ENCODE measurements at regions not wholly inside any gene's neighbourhood (a gene's known extent, or its start where the extent isn't known, plus 50 kb on each side); places are given as distances from the start of the nearest gene placed in this dataset.

GRCh38 chr4:123158576-123158975, 236.2 kb upstream of the NUDT6 start:
- Histone ChIP-seq H2BK120ac (ENCODE audit: low read depth, low read length) (no peak overlapping the region), H2BK5ac (ENCODE audit: low read depth, low read length, poor library complexity, severe bottlenecking) (no peak overlapping the region), H3K4me2 (ENCODE audit: low read length, poor library complexity, severe bottlenecking) (no peak overlapping the region)

GRCh38 chr4:123159479-123159878, 237.1 kb upstream of the NUDT6 start:
- no peak overlapping the region for H3K23ac ChIP-seq (ENCODE audit: low read length in 2 of 2)
- H2AFZ ChIP-seq (ENCODE audit: low read depth, low read length), result no peak overlapping the region
- H3K18ac ChIP-seq (ENCODE audit: low read depth in 1 of 2, low read length in 2 of 2), result no peak overlapping the region
- H2BK15ac ChIP-seq (ENCODE audit: low read depth, poor library complexity, severe bottlenecking), result no peak overlapping the region
- no peaks in the 10 kb centered on the region for H3K4me1 ChIP-seq (ENCODE audit: control insufficient read depth, insufficient read depth, low read depth, low read length)
- no peaks in the 10 kb centered on the region for H3K27me3 ChIP-seq (ENCODE audit: control insufficient read depth in 1 of 2, insufficient read depth in 1 of 2, low read length in 2 of 2)
- no peak overlapping the region for H2BK12ac ChIP-seq (ENCODE audit: low read length in 2 of 2)
- H3K9me3 ChIP-seq (ENCODE audit: control insufficient read depth, low read length), result no peaks in the 10 kb centered on the region
- no peak overlapping the region for H4K91ac ChIP-seq (ENCODE audit: low read length)
- H3K36me3 ChIP-seq (ENCODE audit: control insufficient read depth in 1 of 2, insufficient read depth in 2 of 2, low read depth in 1 of 2, low read length in 2 of 2), result no peaks in the 10 kb centered on the region
- no peak overlapping the region for H3K4me3 ChIP-seq (ENCODE audit: insufficient read depth in 1 of 2, low read depth in 1 of 2, low read length in 2 of 2)
- H3K27ac ChIP-seq (ENCODE audit: low read length, poor library complexity, severe bottlenecking), result no peak overlapping the region
- no peak overlapping the region for H3K4ac ChIP-seq (ENCODE audit: low read depth in 1 of 2, low read length in 2 of 2)
- no peak overlapping the region for H3K9ac ChIP-seq (ENCODE audit: low read length)
- H3K79me1 ChIP-seq (replicated peaks; ENCODE audit: low read length, poor library complexity, severe bottlenecking), result no peaks in the 10 kb centered on the region
- H2BK120ac ChIP-seq (ENCODE audit: low read depth, low read length), result no peak overlapping the region
- 18% methylated on average over 2 of the region's 2 CpGs for WGBS
- no peak overlapping the region for H2AK5ac ChIP-seq (ENCODE audit: low read length, severe bottlenecking)
- no peak overlapping the region for H3K14ac ChIP-seq (ENCODE audit: low read length in 2 of 2)
- no peak overlapping the region for H4K8ac ChIP-seq (ENCODE audit: low read length)
- H2BK5ac ChIP-seq (ENCODE audit: low read depth, low read length, poor library complexity, severe bottlenecking), result no peak overlapping the region
- H3K4me2 ChIP-seq (ENCODE audit: low read length, poor library complexity, severe bottlenecking), result no peak overlapping the region
- no peak for DNase-seq

More at GRCh38 chr4:123158576-123158975, 236.2 kb upstream of the NUDT6 start:
- no peak overlapping the region for H4K8ac ChIP-seq (ENCODE audit: low read length)
- no peaks in the 10 kb centered on the region for H3K9me3 ChIP-seq (ENCODE audit: control insufficient read depth, low read length)
- no peak overlapping the region for H3K18ac ChIP-seq (ENCODE audit: low read depth in 1 of 2, low read length in 2 of 2)
- no peak overlapping the region for H3K4ac ChIP-seq (ENCODE audit: low read depth in 1 of 2, low read length in 2 of 2)
- H2BK15ac ChIP-seq (ENCODE audit: low read depth, poor library complexity, severe bottlenecking), result no peak overlapping the region
- no peaks in the 10 kb centered on the region for H3K27me3 ChIP-seq (ENCODE audit: control insufficient read depth in 1 of 2, insufficient read depth in 1 of 2, low read length in 2 of 2)
- no peak overlapping the region for H3K23ac ChIP-seq (ENCODE audit: low read length in 2 of 2)
- H2BK12ac ChIP-seq (ENCODE audit: low read length in 2 of 2), result no peak overlapping the region
- no peak for DNase-seq
- H2AK5ac ChIP-seq (ENCODE audit: low read length, severe bottlenecking), result no peak overlapping the region
- WGBS, result 0% methylated on average over 1 of the region's 3 CpGs
- H3K36me3 ChIP-seq (ENCODE audit: control insufficient read depth in 1 of 2, insufficient read depth in 2 of 2, low read depth in 1 of 2, low read length in 2 of 2), result no peaks in the 10 kb centered on the region
- no peak overlapping the region for H3K9ac ChIP-seq (ENCODE audit: low read length)
- no peaks in the 10 kb centered on the region for H3K4me1 ChIP-seq (ENCODE audit: control insufficient read depth, insufficient read depth, low read depth, low read length)
- no peak overlapping the region for H4K91ac ChIP-seq (ENCODE audit: low read length)
- H3K27ac ChIP-seq (ENCODE audit: low read length, poor library complexity, severe bottlenecking), result no peak overlapping the region
- H2AFZ ChIP-seq (ENCODE audit: low read depth, low read length), result no peak overlapping the region
- no peak overlapping the region for H3K4me3 ChIP-seq (ENCODE audit: insufficient read depth in 1 of 2, low read depth in 1 of 2, low read length in 2 of 2)
- H3K14ac ChIP-seq (ENCODE audit: low read length in 2 of 2), result no peak overlapping the region
- no peaks in the 10 kb centered on the region for H3K79me1 ChIP-seq (replicated peaks; ENCODE audit: low read length, poor library complexity, severe bottlenecking)

- no peak overlapping the region for H3K4ac ChIP-seq (ENCODE audit: low read depth in 1 of 2, low read length in 2 of 2)
Observed at GRCh38 chr4:123162859-123163258, 233.7 kb upstream of the SPRY1 start.

GRCh38 chr4:123163501-123163900, 233.1 kb upstream of the SPRY1 start:
- Histone ChIP-seq H3K4ac (ENCODE audit: low read depth in 1 of 2, low read length in 2 of 2) (no peak overlapping the region), H2BK120ac (ENCODE audit: low read depth, low read length) (no peak overlapping the region), H3K23ac (ENCODE audit: low read length in 2 of 2) (no peak overlapping the region), H4K8ac (ENCODE audit: low read length) (no peak overlapping the region), H2AFZ (ENCODE audit: low read depth, low read length) (no peak overlapping the region), H3K36me3 (ENCODE audit: control insufficient read depth in 1 of 2, insufficient read depth in 2 of 2, low read depth in 1 of 2, low read length in 2 of 2) (no peaks in the 10 kb centered on the region), H2BK12ac (ENCODE audit: low read length in 2 of 2) (no peak overlapping the region), H3K4me1 (ENCODE audit: control insufficient read depth, insufficient read depth, low read depth, low read length) (no peaks in the 10 kb centered on the region), H3K9ac (ENCODE audit: low read length) (no peak overlapping the region), H4K91ac (ENCODE audit: low read length) (no peak overlapping the region), H3K14ac (ENCODE audit: low read length in 2 of 2) (no peak overlapping the region), H3K4me2 (ENCODE audit: low read length, poor library complexity, severe bottlenecking) (no peak overlapping the region), H3K79me1 (replicated peaks; ENCODE audit: low read length, poor library complexity, severe bottlenecking) (peaks cover 2% of the 10 kb centered on the region), H3K4me3 (ENCODE audit: insufficient read depth in 1 of 2, low read depth in 1 of 2, low read length in 2 of 2) (no peak overlapping the region), H3K27ac (ENCODE audit: low read length, poor library complexity, severe bottlenecking) (no peak overlapping the region), H3K18ac (ENCODE audit: low read depth in 1 of 2, low read length in 2 of 2) (no peak overlapping the region), H3K27me3 (ENCODE audit: control insufficient read depth in 1 of 2, insufficient read depth in 1 of 2, low read length in 2 of 2) (no peaks in the 10 kb centered on the region), H3K9me3 (ENCODE audit: control insufficient read depth, low read length) (no peaks in the 10 kb centered on the region), H2BK5ac (ENCODE audit: low read depth, low read length, poor library complexity, severe bottlenecking) (no peak overlapping the region), H2BK15ac (ENCODE audit: low read depth, poor library complexity, severe bottlenecking) (no peak overlapping the region), H2AK5ac (ENCODE audit: low read length, severe bottlenecking) (no peak overlapping the region)
- DNase-seq, result no peak
- WGBS, result 93% methylated on average over 1 of the region's 1 CpG

More at GRCh38 chr4:123162859-123163258, 233.7 kb upstream of the SPRY1 start:
- Histone ChIP-seq H3K27ac (ENCODE audit: low read length, poor library complexity, severe bottlenecking) (no peak overlapping the region), H3K4me2 (ENCODE audit: low read length, poor library complexity, severe bottlenecking) (no peak overlapping the region), H3K23ac (ENCODE audit: low read length in 2 of 2) (no peak overlapping the region), H3K79me1 (replicated peaks; ENCODE audit: low read length, poor library complexity, severe bottlenecking) (peaks cover 2% of the 10 kb centered on the region), H3K18ac (ENCODE audit: low read depth in 1 of 2, low read length in 2 of 2) (no peak overlapping the region), H2BK12ac (ENCODE audit: low read length in 2 of 2) (no peak overlapping the region), H2BK120ac (ENCODE audit: low read depth, low read length) (no peak overlapping the region), H3K9ac (ENCODE audit: low read length) (no peak overlapping the region), H3K14ac (ENCODE audit: low read length in 2 of 2) (no peak overlapping the region), H2AK5ac (ENCODE audit: low read length, severe bottlenecking) (no peak overlapping the region), H4K8ac (ENCODE audit: low read length) (no peak overlapping the region), H3K9me3 (ENCODE audit: control insufficient read depth, low read length) (no peaks in the 10 kb centered on the region), H2AFZ (ENCODE audit: low read depth, low read length) (no peak overlapping the region), H2BK15ac (ENCODE audit: low read depth, poor library complexity, severe bottlenecking) (no peak overlapping the region), H3K4me3 (ENCODE audit: insufficient read depth in 1 of 2, low read depth in 1 of 2, low read length in 2 of 2) (no peak overlapping the region), H3K4me1 (ENCODE audit: control insufficient read depth, insufficient read depth, low read depth, low read length) (no peaks in the 10 kb centered on the region), H4K91ac (ENCODE audit: low read length) (no peak overlapping the region), H3K36me3 (ENCODE audit: control insufficient read depth in 1 of 2, insufficient read depth in 2 of 2, low read depth in 1 of 2, low read length in 2 of 2) (no peaks in the 10 kb centered on the region), H3K27me3 (ENCODE audit: control insufficient read depth in 1 of 2, insufficient read depth in 1 of 2, low read length in 2 of 2) (no peaks in the 10 kb centered on the region), H2BK5ac (ENCODE audit: low read depth, low read length, poor library complexity, severe bottlenecking) (no peak overlapping the region)
- DNase-seq, result no peak
- 93% methylated on average over 4 of the region's 4 CpGs for WGBS
